AG04450 (cell line): ENCODE measurements at regions not wholly inside any gene's neighbourhood (a gene's known extent, or its start where the extent isn't known, plus 50 kb on each side); places are given as distances from the start of the nearest gene placed in this dataset.

Experiments
- CTCF ChIA-PET: fragments of 300-600, 350-600 bp; formaldehyde crosslinking; extraction: SDS; loops from one replicate; lab custom pipeline; 2022; ENCODE audit warnings: antibody characterized with exemption, inconsistent platforms; lab: Charles Lee
- POLR2A ChIA-PET: fragments of 350-600 bp; formaldehyde crosslinking; extraction: SDS; loops from one replicate; lab custom pipeline; 2021; ENCODE audit warnings: antibody characterized with exemption, inconsistent platforms; lab: Yijun Ruan, JAX
- DNase-seq: peaks from one replicate; pipeline ENCODE4 v3.0.0-alpha.2; 2011; ENCODE audit warnings: low read depth, low spot score
- H3K27ac ChIP-seq: one replicate; pipeline ENCODE4 v1.5.1; 2012; ENCODE audit warnings: low read depth, low read length, control low read depth
- H3K27me3 ChIP-seq: one replicate; pipeline ENCODE4 v1.6.0; 2012; ENCODE audit warnings: low read length; ENCODE audit not compliant: control insufficient read depth, insufficient read depth
- H3K4me3 ChIP-seq: 2 replicates; pipeline ENCODE4 v1.5.1; 2011; ENCODE audit warnings: mild to moderate bottlenecking, low read depth, low read length, control low read depth
- H3K9me3 ChIP-seq: 2 replicates; pipeline ENCODE4 v1.5.1; 2012; ENCODE audit warnings: low read length; ENCODE audit not compliant: control insufficient read depth, insufficient read depth
- CTCF ChIP-seq: IDR thresholded peaks from 2 replicates; pipeline ENCODE4 v1.5.1; 2011; ENCODE audit warnings: low read depth, low read length, control low read depth, inconsistent platforms

- H3K4me3 ChIP-seq: no peak overlapping the region
- CTCF ChIA-PET: no interaction called here
- no peak for TF ChIP-seq CTCF
- DNase-seq: no peak
- POLR2A ChIA-PET: no interaction called here
- H3K27ac ChIP-seq: no peak overlapping the region
- no peaks in the 10 kb centered on the region for H3K9me3 ChIP-seq
- no peaks in the 10 kb centered on the region for H3K27me3 ChIP-seq
Observed at GRCh38 chr4:17018013-17018412, 119.6 kb upstream of the LDB2 start.

- CTCF ChIA-PET: interaction anchor here (0.6 kb wide), 1 partner anchor 722 kb away, joined by 4 read pairs; no protein-coding TSS in a partner anchor
- no peak overlapping the region for H3K4me3 ChIP-seq
- no peak overlapping the region for H3K27ac ChIP-seq
- H3K27me3 ChIP-seq: no peaks in the 10 kb centered on the region
- no peak for TF ChIP-seq CTCF
- DNase-seq: no peak
- H3K9me3 ChIP-seq: no peaks in the 10 kb centered on the region
- POLR2A ChIA-PET: no interaction called here
Observed at GRCh38 chr4:17013382-17014006, 115.0 kb upstream of the LDB2 start.

GRCh38 chr4:17012451-17012850, 114.0 kb upstream of the LDB2 start:
- POLR2A ChIA-PET: no interaction called here
- H3K4me3 ChIP-seq: no peak overlapping the region
- CTCF ChIA-PET: no interaction called here

GRCh38 chr4:17010426-17011087, 112.1 kb upstream of the LDB2 start:
- POLR2A ChIA-PET: no interaction called here
- DNase-seq: no peak

More at GRCh38 chr4:17012451-17012850, 114.0 kb upstream of the LDB2 start:
- no peak for TF ChIP-seq CTCF
- Histone ChIP-seq H3K9me3 (no peaks in the 10 kb centered on the region), H3K27ac (no peak overlapping the region), H3K27me3 (no peaks in the 10 kb centered on the region)
- no peak for DNase-seq

More at GRCh38 chr4:17010426-17011087, 112.1 kb upstream of the LDB2 start:
- no peaks in the 10 kb centered on the region for H3K27me3 ChIP-seq
- CTCF ChIA-PET: interaction anchor here (1.5 kb wide), 1 partner anchor 437 kb away, joined by 3 read pairs; no protein-coding TSS in a partner anchor
- no peak for TF ChIP-seq CTCF
- H3K27ac ChIP-seq: no peak overlapping the region
- H3K4me3 ChIP-seq: no peak overlapping the region
- no peaks in the 10 kb centered on the region for H3K9me3 ChIP-seq
